Psoas muscle (tissue), 7 donors: ENCODE measurements at regions not wholly inside any gene's neighbourhood (a gene's known extent, or its start where the extent isn't known, plus 50 kb on each side); places are given as distances from the start of the nearest gene placed in this dataset.
"Not testable (repeated sequence)": the region's sequence is repeated elsewhere in the genome, so short reads cannot be mapped to it uniquely, and the experiment has no call there.

ENCODE experiments used
- ATAC-seq, 4 donors: fragments of 200-7000 bp; cut with Tn5 transposase; one replicate each; pipeline ENCODE4 v1.9.1; 2020; ENCODE audit warnings: moderate library complexity in 3 of 4, mild to moderate bottlenecking in 2 of 4
- DNase-seq, 2 donors: peaks; one replicate each; pipeline ENCODE4 v3.0.0-alpha.2; 2020
- H3K27ac ChIP-seq: fragments of 200-600 bp; one replicate; pipeline ENCODE4 v1.8.0; 2022
- H3K27me3 ChIP-seq, 3 donors: fragments of 200-600 bp in 1 of 3; one replicate each; pipeline versions ENCODE4 v1.6.1 to v1.8.0; 2013 to 2022; ENCODE audit warnings: low read length in 2 of 3, mild to moderate bottlenecking in 2 of 3, moderate library complexity in 1 of 3; ENCODE audit not compliant: insufficient read depth in 3 of 3
- H3K36me3 ChIP-seq, 2 donors: fragments of 200-600 bp in 1 of 2; one replicate each; pipeline versions ENCODE4 v1.6.1 to v1.8.0; 2013 to 2022; ENCODE audit warnings: low read depth in 1 of 2, mild to moderate bottlenecking in 1 of 2, moderate library complexity in 1 of 2; ENCODE audit not compliant: insufficient read depth in 1 of 2
- H3K4me1 ChIP-seq: fragments of 200-600 bp; one replicate; pipeline ENCODE4 v1.8.0; 2022
- H3K4me3 ChIP-seq: fragments of 200-600 bp; one replicate; pipeline ENCODE4 v1.8.0; 2022; ENCODE audit warnings: mild to moderate bottlenecking
- H3K9me3 ChIP-seq: fragments of 200-600 bp; one replicate; pipeline ENCODE4 v1.8.0; 2022
- WGBS, 3 donors: extraction: QIAGEN DNeasy Blood & Tissue Kit; methylation state at CpG; one replicate each; pipeline versions ENCODE4 v1.1.6 to v1.1.7; 2013; 5-methylcytosine and 5-hydroxymethylcytosine counted together
- intact Hi-C, 2 donors: fragments of 100-400 bp; cut with DNase I; formaldehyde crosslinking; loops; one replicate each; pipeline versions ENCODE4 v1.11.0 to v1.14.2; 2022
- TF ChIP-seq, protein P1 (sequence below): fragments of 200-600 bp; IDR thresholded peaks from one replicate; pipeline ENCODE4 v1.8.0; 2022; ENCODE audit warnings: antibody characterized with exemption
- donor health status: healthy with polysubstance abuse.
- donor health status: DM: no; HTN: no; CAD: no; lungs with moderate emphysema.
- donor health status: Bipolar disorder and iron deficiency.
- donor health status: healthy.
- donor health status: DM: yes; HTN: yes; CAD: no.
- donor health status: DM: no; HTN: no; CAD: no.
- donor health status: DM: yes; HTN: yes; CAD: no.

DNA sequence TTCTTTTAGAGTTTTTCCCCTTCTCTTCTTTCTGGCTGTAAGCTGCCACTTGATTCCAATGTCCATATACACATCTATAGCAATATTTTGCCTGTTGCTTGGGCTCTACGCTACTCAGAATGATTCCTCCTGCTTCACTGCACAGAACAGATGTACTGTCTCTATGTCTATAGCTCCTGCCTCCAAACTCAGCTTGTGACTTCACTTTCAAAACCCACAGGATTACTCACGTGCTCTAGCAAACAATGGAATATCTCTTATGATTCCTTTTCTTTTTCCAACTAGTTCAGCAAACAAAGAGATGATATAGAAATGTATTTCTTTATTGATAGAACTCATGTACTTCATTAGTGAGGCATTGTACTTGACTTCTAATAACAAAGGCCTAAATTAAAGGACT lies 80.5 kb upstream of the SOX13 start:
- 75 to 85% (median 85%) methylated on average over 2 of the region's 2 CpGs for WGBS, 3 donors
- Histone ChIP-seq H3K36me3 (no peaks in the 10 kb centered on the region), H3K4me3 (no peak overlapping the region), H3K9me3 (no peaks in the 10 kb centered on the region), H3K27me3 (peaks cover 0 to 5% (median 0%) of the 10 kb centered on the region in 3 donors), H3K4me1 (no peaks in the 10 kb centered on the region), H3K27ac (no peak overlapping the region)
- intact Hi-C loops: no loop called here
- ATAC-seq: no peak
- TF ChIP-seq, protein P1, sequence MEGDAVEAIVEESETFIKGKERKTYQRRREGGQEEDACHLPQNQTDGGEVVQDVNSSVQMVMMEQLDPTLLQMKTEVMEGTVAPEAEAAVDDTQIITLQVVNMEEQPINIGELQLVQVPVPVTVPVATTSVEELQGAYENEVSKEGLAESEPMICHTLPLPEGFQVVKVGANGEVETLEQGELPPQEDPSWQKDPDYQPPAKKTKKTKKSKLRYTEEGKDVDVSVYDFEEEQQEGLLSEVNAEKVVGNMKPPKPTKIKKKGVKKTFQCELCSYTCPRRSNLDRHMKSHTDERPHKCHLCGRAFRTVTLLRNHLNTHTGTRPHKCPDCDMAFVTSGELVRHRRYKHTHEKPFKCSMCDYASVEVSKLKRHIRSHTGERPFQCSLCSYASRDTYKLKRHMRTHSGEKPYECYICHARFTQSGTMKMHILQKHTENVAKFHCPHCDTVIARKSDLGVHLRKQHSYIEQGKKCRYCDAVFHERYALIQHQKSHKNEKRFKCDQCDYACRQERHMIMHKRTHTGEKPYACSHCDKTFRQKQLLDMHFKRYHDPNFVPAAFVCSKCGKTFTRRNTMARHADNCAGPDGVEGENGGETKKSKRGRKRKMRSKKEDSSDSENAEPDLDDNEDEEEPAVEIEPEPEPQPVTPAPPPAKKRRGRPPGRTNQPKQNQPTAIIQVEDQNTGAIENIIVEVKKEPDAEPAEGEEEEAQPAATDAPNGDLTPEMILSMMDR: no peak
- DNase-seq: no peak

DNA sequence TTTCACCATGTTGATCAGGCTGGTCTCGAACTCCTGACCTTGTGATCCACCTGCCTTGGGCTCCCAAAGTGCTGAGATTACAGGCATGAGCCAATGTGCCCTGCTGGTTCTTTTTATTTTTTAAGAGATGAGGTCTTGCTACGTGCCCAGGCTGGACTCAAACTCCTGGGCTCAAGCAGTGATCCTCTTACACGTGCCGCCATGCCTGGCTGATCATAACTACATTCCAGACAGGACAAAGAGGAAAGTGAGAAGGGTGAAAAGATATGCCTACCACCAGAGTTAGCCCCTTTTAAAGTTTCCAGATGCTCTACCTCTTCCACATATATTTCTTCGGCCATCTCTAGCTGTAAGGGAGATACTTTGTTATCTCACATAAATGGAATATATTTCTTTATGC lies 79.7 kb upstream of the SOX13 start:
- Histone ChIP-seq H3K27ac (no peak overlapping the region), H3K36me3 (no peaks in the 10 kb centered on the region), H3K27me3 (peaks cover 0 to 5% (median 0%) of the 10 kb centered on the region in 3 donors), H3K4me1 (no peaks in the 10 kb centered on the region), H3K9me3 (no peaks in the 10 kb centered on the region), H3K4me3 (no peak overlapping the region)
- intact Hi-C loops: no loop called here
- ATAC-seq (no peak), DNase-seq (no peak)
- 71 to 88% (median 76%) methylated on average over 5 of the region's 5 CpGs for WGBS, 3 donors
- TF ChIP-seq, protein P1: no peak

DNA sequence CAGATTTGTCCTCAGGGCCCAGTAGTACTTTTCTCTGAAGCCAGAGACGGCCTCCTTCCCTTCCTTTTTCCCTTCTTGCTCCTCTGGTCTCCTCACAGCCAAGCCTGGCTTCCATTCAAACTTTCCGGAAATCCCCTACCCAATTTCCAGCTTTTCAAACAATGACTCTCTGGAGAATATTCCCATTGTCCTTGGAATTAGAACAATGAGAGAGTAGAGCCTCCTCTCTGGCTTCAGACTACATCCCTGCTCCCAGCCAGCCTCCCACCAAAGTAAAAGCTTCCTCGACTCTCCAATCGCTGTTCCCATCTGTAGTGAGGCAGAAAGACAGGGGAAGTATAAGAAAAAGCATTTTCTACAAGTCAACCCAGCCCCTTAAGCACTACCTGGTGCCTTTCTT lies 77.7 kb upstream of the SOX13 start:
- no peaks in the 10 kb centered on the region for H3K36me3 ChIP-seq
- no peaks in the 10 kb centered on the region for H3K9me3 ChIP-seq
- TF ChIP-seq, protein P1: no peak
- H3K27me3 ChIP-seq: peaks cover 0 to 5% (median 0%) of the 10 kb centered on the region in 3 donors
- no peaks in the 10 kb centered on the region for H3K4me1 ChIP-seq
- H3K27ac ChIP-seq: no peak overlapping the region
- intact Hi-C loops: no loop called here
- DNase-seq (no peak), ATAC-seq (no peak)
- 14 to 26% (median 25%) methylated on average over 4 of the region's 4 CpGs for WGBS, 3 donors
- H3K4me3 ChIP-seq: no peak overlapping the region

DNA sequence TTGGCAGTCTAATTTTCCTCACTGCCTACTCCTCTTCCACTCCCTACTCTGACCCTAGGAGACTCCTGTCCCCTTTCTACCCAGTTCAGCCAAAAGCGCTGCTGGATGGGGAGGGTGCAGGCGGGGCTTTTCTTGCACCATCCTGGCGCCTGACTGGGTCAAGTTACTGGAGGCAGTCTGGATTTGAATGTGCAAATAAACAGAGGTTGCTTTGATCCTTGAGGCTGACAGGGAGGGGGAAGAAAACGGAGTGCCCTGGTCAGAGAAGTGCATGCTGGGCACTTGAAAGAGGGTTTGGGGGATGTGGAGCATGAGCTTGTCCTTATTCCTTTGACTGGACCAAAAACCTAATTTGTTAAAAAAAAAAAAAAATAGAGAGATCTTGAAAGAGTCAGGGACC lies 76.8 kb upstream of the SOX13 start:
- intact Hi-C loops: no loop called here
- Histone ChIP-seq H3K27me3 (peaks cover 0 to 5% (median 0%) of the 10 kb centered on the region in 3 donors), H3K4me1 (no peaks in the 10 kb centered on the region), H3K9me3 (no peaks in the 10 kb centered on the region), H3K4me3 (no peak overlapping the region), H3K27ac (no peak overlapping the region), H3K36me3 (no peaks in the 10 kb centered on the region)
- WGBS, 3 donors: 32 to 48% (median 46%) methylated on average over 4 of the region's 4 CpGs
- ATAC-seq: peak in 1 of 4 donors; percentile 40
- TF ChIP-seq, protein P1: no peak
- peak in 1 of 2 donors; percentile 64 for DNase-seq

DNA sequence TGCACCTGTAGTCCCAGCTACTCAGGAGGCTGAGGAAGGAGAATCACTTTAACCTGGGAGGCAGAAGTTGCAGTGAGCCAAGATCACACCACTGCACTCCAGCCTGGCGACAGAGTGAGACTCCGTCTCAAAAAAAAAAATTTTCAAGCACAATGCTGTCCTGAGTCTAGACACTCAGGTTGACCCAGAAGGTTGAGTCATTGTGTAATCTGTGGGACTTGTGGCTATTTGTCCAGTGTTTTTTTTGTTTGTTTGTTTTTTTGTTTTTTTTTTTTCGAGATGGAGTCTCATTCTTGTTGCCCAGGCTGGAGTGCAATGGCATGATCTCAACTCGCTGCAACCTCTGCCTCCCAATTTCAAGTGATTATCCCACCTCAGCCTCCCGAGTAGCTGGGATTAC lies 74.3 kb upstream of the SOX13 start:
- H3K36me3 ChIP-seq, H3K27me3 ChIP-seq, H3K4me1 ChIP-seq, intact Hi-C loops, DNase-seq, H3K9me3 ChIP-seq, H3K4me3 ChIP-seq, ATAC-seq, H3K27ac ChIP-seq: not testable (repeated sequence)
- WGBS, 3 donors: 90 to 92% (median 91%) methylated on average over 5 of the region's 5 CpGs
